ENCODE measurements at regions not wholly inside any gene's neighbourhood (a gene's known extent, or its start where the extent isn't known, plus 50 kb on each side); places are given as distances from the start of the nearest gene placed in this dataset.

DNA sequence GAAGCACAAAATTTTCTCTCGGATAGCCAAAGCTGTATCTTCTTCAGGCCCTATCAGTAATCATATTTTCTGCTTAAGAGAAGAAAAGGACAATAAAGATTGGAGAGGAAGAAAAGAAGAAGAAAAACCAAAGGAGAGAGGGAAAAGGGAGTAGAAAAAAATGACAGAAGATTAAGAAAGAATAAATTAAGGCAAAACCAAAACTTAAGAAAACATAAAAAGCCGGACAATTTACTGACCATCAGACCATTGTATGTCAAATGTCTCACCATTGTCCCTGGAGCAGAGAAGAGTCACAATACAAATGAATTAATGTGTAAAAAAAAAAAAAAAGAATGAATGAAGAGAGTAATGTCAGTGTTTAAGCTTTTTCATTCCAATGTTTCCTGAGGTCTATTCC is 1274.8 kb downstream of the FSCB start:
- no TSS peak for BruUV-seq (replicated peaks)
- in situ Hi-C loops (cut with HindIII; ENCODE audit: low pct_unique_long_range_greater_than_20kb, low sequenced_read_pairs), result no loop called here

GRCh38 chr14:43215524-43215923 is 1291.6 kb downstream of the FSCB start:
- TF ChIP-seq REST (IDR thresholded peaks at IDR 0.05; ENCODE audit: insufficient read depth in 1 of 2, low read depth in 2 of 2, low read length in 1 of 2), result no peak
- no peak for TF ChIP-seq TCF7L2 (IDR thresholded peaks at IDR 0.05; ENCODE audit: low read depth, low read length)
- no peak for TF ChIP-seq POLR2AphosphoS5 (IDR thresholded peaks at IDR 0.05; ENCODE audit: low read depth, low read length)
- no peak for TF ChIP-seq CTCF (IDR thresholded peaks at IDR 0.05)
- no peak for TF ChIP-seq SIN3A (IDR thresholded peaks at IDR 0.05; ENCODE audit: borderline replicate concordance, insufficient read depth, low read depth, low read length)
- no peaks in the 10 kb centered on the region for H3K9me3 ChIP-seq (ENCODE audit: control insufficient read depth, insufficient read depth, low read depth, low read length)
- intact Hi-C loops (cut with micrococcal nuclease; ENCODE audit: unreplicated experiment), result no loop called here
- BruUV-seq (replicated peaks), result no TSS peak
- ChIA-PET POLR2A (no interaction called here), CTCF (no interaction called here)
- no peak for ATAC-seq
- no peaks in the 10 kb centered on the region for H3K36me3 ChIP-seq (ENCODE audit: control insufficient read depth, insufficient read depth, low read length)
- H3K4me1 ChIP-seq (ENCODE audit: control insufficient read depth, insufficient read depth, low read length), result no peaks in the 10 kb centered on the region
- no peaks in the 10 kb centered on the region for H3K27me3 ChIP-seq (ENCODE audit: control insufficient read depth, insufficient read depth, low read length)
- DNase-seq (ENCODE audit: low read depth, low spot score), result no peak
- no peak overlapping the region for H3K27ac ChIP-seq (ENCODE audit: low read length)
- in situ Hi-C loops (cut with HindIII; ENCODE audit: low pct_unique_long_range_greater_than_20kb, low sequenced_read_pairs), result no loop called here
- H3K4me3 ChIP-seq (ENCODE audit: low read depth in 2 of 2, low read length in 2 of 2), result no peak overlapping the region

More for the DNA sequence above, 1274.8 kb downstream of the FSCB start:
- DNase-seq (ENCODE audit: low read depth, low spot score) (no peak), ATAC-seq (no peak)
- Histone ChIP-seq H3K27ac (ENCODE audit: low read length) (no peak overlapping the region), H3K36me3 (ENCODE audit: control insufficient read depth, insufficient read depth, low read length) (no peaks in the 10 kb centered on the region), H3K27me3 (ENCODE audit: control insufficient read depth, insufficient read depth, low read length) (no peaks in the 10 kb centered on the region), H3K4me3 (ENCODE audit: low read depth in 2 of 2, low read length in 2 of 2) (no peak overlapping the region), H3K9me3 (ENCODE audit: control insufficient read depth, insufficient read depth, low read depth, low read length) (no peaks in the 10 kb centered on the region), H3K4me1 (ENCODE audit: control insufficient read depth, insufficient read depth, low read length) (no peaks in the 10 kb centered on the region)
- ChIA-PET CTCF (no interaction called here), POLR2A (no interaction called here)
- TF ChIP-seq POLR2AphosphoS5 (IDR thresholded peaks at IDR 0.05; ENCODE audit: low read depth, low read length) (no peak), TCF7L2 (IDR thresholded peaks at IDR 0.05; ENCODE audit: low read depth, low read length) (no peak), CTCF (IDR thresholded peaks at IDR 0.05) (no peak)
- intact Hi-C loops (cut with micrococcal nuclease; ENCODE audit: unreplicated experiment), result no loop called here

GRCh38 chr14:43207189-43207588 is 1299.9 kb downstream of the FSCB start:
- no TSS peak for BruUV-seq (replicated peaks)
- intact Hi-C loops (cut with micrococcal nuclease; ENCODE audit: unreplicated experiment) (no loop called here), in situ Hi-C loops (cut with HindIII; ENCODE audit: low pct_unique_long_range_greater_than_20kb, low sequenced_read_pairs) (no loop called here)
- H3K4me3 ChIP-seq (ENCODE audit: low read depth in 2 of 2, low read length in 2 of 2), result no peak overlapping the region
- no peaks in the 10 kb centered on the region for H3K27me3 ChIP-seq (ENCODE audit: control insufficient read depth, insufficient read depth, low read length)
- no peaks in the 10 kb centered on the region for H3K9me3 ChIP-seq (ENCODE audit: control insufficient read depth, insufficient read depth, low read depth, low read length)
- no peak for ATAC-seq
- TF ChIP-seq TCF7L2 (IDR thresholded peaks at IDR 0.05; ENCODE audit: low read depth, low read length) (no peak), CTCF (IDR thresholded peaks at IDR 0.05) (no peak), POLR2AphosphoS5 (IDR thresholded peaks at IDR 0.05; ENCODE audit: low read depth, low read length) (no peak), SIN3A (IDR thresholded peaks at IDR 0.05; ENCODE audit: borderline replicate concordance, insufficient read depth, low read depth, low read length) (no peak), REST (IDR thresholded peaks at IDR 0.05; ENCODE audit: insufficient read depth in 1 of 2, low read depth in 2 of 2, low read length in 1 of 2) (no peak)
- ChIA-PET POLR2A (no interaction called here), CTCF (no interaction called here)
- no peaks in the 10 kb centered on the region for H3K36me3 ChIP-seq (ENCODE audit: control insufficient read depth, insufficient read depth, low read length)
- no peaks in the 10 kb centered on the region for H3K4me1 ChIP-seq (ENCODE audit: control insufficient read depth, insufficient read depth, low read length)
- no peak for DNase-seq (ENCODE audit: low read depth, low spot score)
- H3K27ac ChIP-seq (ENCODE audit: low read length), result no peak overlapping the region

Data from Panc1 (cell line).